Ascending aorta (tissue), 2 donors: ENCODE measurements at regions not wholly inside any gene's neighbourhood (a gene's known extent, or its start where the extent isn't known, plus 50 kb on each side); places are given as distances from the start of the nearest gene placed in this dataset.

Experiments used
- DNase-seq, 2 donors: peaks; one replicate each; pipeline ENCODE4 v3.0.0-alpha.2; 2019; ENCODE audit warnings: low spot score in 2 of 2
- H3K27ac ChIP-seq, 2 donors: fragments of 200-600 bp; sonication (generic); one replicate each; pipeline ENCODE4 v1.5.1; 2016 to 2017; ENCODE audit warnings: mild to moderate bottlenecking in 1 of 2
- H3K27me3 ChIP-seq: fragments of 200-600 bp; sonication (generic); one replicate; pipeline ENCODE4 v1.5.1; 2017
- H3K36me3 ChIP-seq, 2 donors: fragments of 200-600 bp; sonication (generic); one replicate each; pipeline ENCODE4 v1.5.1; 2016
- H3K4me1 ChIP-seq, 2 donors: fragments of 200-600 bp; sonication (generic); one replicate each; pipeline ENCODE4 v1.5.1; 2016 to 2017; ENCODE audit warnings: mild to moderate bottlenecking in 1 of 2
- H3K4me3 ChIP-seq, 2 donors: fragments of 200-600 bp; sonication (generic); one replicate each; pipeline ENCODE4 v1.5.1; 2016 to 2017; ENCODE audit warnings: mild to moderate bottlenecking in 1 of 2
- H3K9me3 ChIP-seq, 2 donors: fragments of 200-600 bp; sonication (generic); one replicate each; pipeline ENCODE4 v1.5.1; 2016
- CTCF ChIP-seq, 3 experiments: fragments of 200-600 bp in 2 of 3; fragments of 450-650 bp in 1 of 3; sonication (generic) in 2 of 3; IDR thresholded peaks; one replicate each; pipeline ENCODE4 v1.5.1; 2016 to 2019; ENCODE audit warnings: antibody characterized with exemption in 3 of 3, mild to moderate bottlenecking in 1 of 3, moderate library complexity in 1 of 3
- intact Hi-C: fragments of 100-400 bp; cut with DNase I; formaldehyde crosslinking; loops from one replicate; pipeline ENCODE4 v1.15.1; 2023

- H3K27ac ChIP-seq, result no peak overlapping the region
- DNase-seq, result no peak
- no peaks in the 10 kb centered on the region for H3K4me1 ChIP-seq
- H3K36me3 ChIP-seq, result no peaks in the 10 kb centered on the region
- no peak for TF ChIP-seq CTCF (IDR thresholded peaks at IDR 0.05)
- H3K4me3 ChIP-seq, result no peak overlapping the region
- H3K9me3 ChIP-seq, result no peaks in the 10 kb centered on the region
- intact Hi-C loops, result no loop called here
- H3K27me3 ChIP-seq, result no peaks in the 10 kb centered on the region
Observed at GRCh38 chr2:4518596-4518995, 815.2 kb downstream of the DCDC2C start.

GRCh38 chr2:4522498-4523421 is 819.4 kb downstream of the DCDC2C start:
- Histone ChIP-seq H3K4me1 (no peaks in the 10 kb centered on the region), H3K36me3 (no peaks in the 10 kb centered on the region), H3K9me3 (no peaks in the 10 kb centered on the region), H3K27me3 (no peaks in the 10 kb centered on the region), H3K27ac (no peak overlapping the region), H3K4me3 (no peak overlapping the region)
- DNase-seq, result no peak
- intact Hi-C loops, result no loop called here
- TF ChIP-seq CTCF (IDR thresholded peaks at IDR 0.05), result no peak

- intact Hi-C loops, result no loop called here
- H3K4me1 ChIP-seq, result no peaks in the 10 kb centered on the region
- no peak for TF ChIP-seq CTCF (IDR thresholded peaks at IDR 0.05)
- H3K27me3 ChIP-seq, result no peaks in the 10 kb centered on the region
- H3K4me3 ChIP-seq, result no peak overlapping the region
- no peaks in the 10 kb centered on the region for H3K9me3 ChIP-seq
- H3K27ac ChIP-seq, result no peak overlapping the region
- no peak for DNase-seq
- no peaks in the 10 kb centered on the region for H3K36me3 ChIP-seq
Observed at GRCh38 chr2:4527416-4527815, 824.0 kb downstream of the DCDC2C start.

GRCh38 chr2:4528246-4528645 is 824.9 kb downstream of the DCDC2C start:
- no peaks in the 10 kb centered on the region for H3K27me3 ChIP-seq
- H3K27ac ChIP-seq, result no peak overlapping the region
- no peak for TF ChIP-seq CTCF (IDR thresholded peaks at IDR 0.05)
- intact Hi-C loops, result no loop called here
- no peaks in the 10 kb centered on the region for H3K9me3 ChIP-seq
- no peak for DNase-seq
- no peak overlapping the region for H3K4me3 ChIP-seq
- no peaks in the 10 kb centered on the region for H3K36me3 ChIP-seq
- no peaks in the 10 kb centered on the region for H3K4me1 ChIP-seq

GRCh38 chr2:4528773-4529172 is 825.4 kb downstream of the DCDC2C start:
- H3K4me3 ChIP-seq, result no peak overlapping the region
- no peak overlapping the region for H3K27ac ChIP-seq
- H3K9me3 ChIP-seq, result no peaks in the 10 kb centered on the region
- no peaks in the 10 kb centered on the region for H3K27me3 ChIP-seq
- TF ChIP-seq CTCF (IDR thresholded peaks at IDR 0.05), result no peak
- H3K36me3 ChIP-seq, result no peaks in the 10 kb centered on the region
- DNase-seq, result no peak
- intact Hi-C loops, result no loop called here
- no peaks in the 10 kb centered on the region for H3K4me1 ChIP-seq
